Fibroblast of lung (primary cell): ENCODE measurements at regions not wholly inside any gene's neighbourhood (a gene's known extent, or its start where the extent isn't known, plus 50 kb on each side); places are given as distances from the start of the nearest gene placed in this dataset.

Experiments used
- DNase-seq, 2 donors: peaks; one replicate each; pipeline versions ENCODE4 v3.0.0 to v3.0.0-alpha.2; 2010; ENCODE audit warnings: low read depth in 2 of 2
- H2AFZ ChIP-seq: 2 replicates; pipeline ENCODE4 v1.5.1; 2012; ENCODE audit warnings: low read length, control low read depth, inconsistent platforms
- H3K27ac ChIP-seq: 2 replicates; pipeline ENCODE4 v1.5.1; 2011; ENCODE audit warnings: low read length, control low read depth; ENCODE audit not compliant: insufficient read depth
- H3K27me3 ChIP-seq: 2 replicates; pipeline ENCODE4 v1.5.1; 2011; ENCODE audit warnings: mild to moderate bottlenecking, low read length; ENCODE audit not compliant: control insufficient read depth, insufficient read depth
- H3K36me3 ChIP-seq: 2 replicates; pipeline ENCODE4 v1.5.1; 2011; ENCODE audit warnings: low read length; ENCODE audit not compliant: control insufficient read depth, insufficient read depth
- H3K4me1 ChIP-seq: 2 replicates; pipeline ENCODE4 v1.5.1; 2011; ENCODE audit warnings: low read length; ENCODE audit not compliant: control insufficient read depth, insufficient read depth; ENCODE audit errors: extremely low read depth
- H3K4me2 ChIP-seq: 2 replicates; pipeline ENCODE4 v1.5.1; 2011; ENCODE audit warnings: low read length, control low read depth; ENCODE audit not compliant: insufficient read depth; ENCODE audit errors: extremely low read depth
- H3K4me3 ChIP-seq, 4 experiments: fragments of 200-600 bp in 1 of 4; sonication (generic) in 1 of 4; replicated peaks in 1 of 4; 2 replicates each; pipeline ENCODE4 v1.5.1; 2011 to 2016; ENCODE audit warnings: low read length in 4 of 4, low read depth in 3 of 4, mild to moderate bottlenecking in 3 of 4, control low read depth in 2 of 4, inconsistent platforms in 1 of 4, mixed read lengths in 1 of 4; ENCODE audit not compliant: insufficient read depth in 1 of 4; ENCODE audit errors: control extremely low read depth in 1 of 4
- H3K79me2 ChIP-seq: 2 replicates; pipeline ENCODE4 v1.5.1; 2012; ENCODE audit warnings: mild to moderate bottlenecking, low read length, inconsistent platforms; ENCODE audit not compliant: control insufficient read depth, insufficient read depth
- H3K9ac ChIP-seq: 2 replicates; pipeline ENCODE4 v1.5.1; 2011; ENCODE audit warnings: mild to moderate bottlenecking, low read length, control low read depth; ENCODE audit not compliant: insufficient read depth
- H3K9me3 ChIP-seq: 2 replicates; pipeline ENCODE4 v1.5.1; 2012; ENCODE audit warnings: low read depth, low read length; ENCODE audit not compliant: control insufficient read depth, insufficient read depth
- H4K20me1 ChIP-seq: 2 replicates; pipeline ENCODE4 v1.5.1; 2011; ENCODE audit warnings: low read length; ENCODE audit not compliant: control insufficient read depth, insufficient read depth; ENCODE audit errors: extremely low read depth
- EZH2 ChIP-seq: IDR thresholded peaks from 2 replicates; pipeline ENCODE4 v1.5.1; 2012; ENCODE audit warnings: low read length, control low read depth, mild to moderate bottlenecking; ENCODE audit errors: missing control alignments
- TF ChIP-seq, protein P1 (sequence below), 2 donors: IDR thresholded peaks in 1 of 2; conservative IDR thresholded peaks in 1 of 2; 1 replicate in 1 of 2; 2 replicates in 1 of 2; pipeline ENCODE4 v1.5.1; 2011 to 2012; ENCODE audit warnings: low read length in 2 of 2, control low read depth in 1 of 2, inconsistent platforms in 1 of 2, low read depth in 1 of 2, mild to moderate bottlenecking in 1 of 2

DNA sequence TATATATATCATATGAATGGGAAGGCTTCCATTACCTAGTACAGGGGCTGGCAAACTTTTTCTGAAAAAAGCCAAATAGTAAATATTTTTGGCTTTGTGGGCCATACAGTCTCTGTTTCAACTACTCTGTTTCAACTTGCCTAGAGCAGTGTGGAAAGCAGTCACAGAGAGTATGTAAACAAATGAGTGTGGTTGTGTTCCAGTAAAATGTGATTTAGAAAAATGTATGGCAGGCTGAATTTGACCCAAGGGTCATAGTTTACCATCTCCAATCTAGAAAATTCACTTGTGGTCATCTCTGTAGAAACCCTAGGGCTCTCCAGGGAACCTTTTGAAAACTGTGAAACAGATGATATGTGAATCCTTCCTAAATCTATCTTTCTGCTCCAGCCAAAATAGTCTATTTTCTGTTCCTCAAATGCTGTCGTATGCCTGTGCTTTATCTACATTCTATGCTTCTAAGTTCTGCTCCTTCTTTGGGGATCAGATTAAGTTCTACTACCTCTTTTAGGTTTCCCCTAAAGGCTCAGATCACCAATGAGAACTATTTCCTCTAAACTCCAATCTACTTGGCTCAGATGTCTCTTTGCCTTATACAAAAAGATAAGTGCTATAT, 356.2 kb downstream of the METTL15 start:
- H3K27ac ChIP-seq: peak overlapping the region; percentile 64
- TF ChIP-seq, protein P1, sequence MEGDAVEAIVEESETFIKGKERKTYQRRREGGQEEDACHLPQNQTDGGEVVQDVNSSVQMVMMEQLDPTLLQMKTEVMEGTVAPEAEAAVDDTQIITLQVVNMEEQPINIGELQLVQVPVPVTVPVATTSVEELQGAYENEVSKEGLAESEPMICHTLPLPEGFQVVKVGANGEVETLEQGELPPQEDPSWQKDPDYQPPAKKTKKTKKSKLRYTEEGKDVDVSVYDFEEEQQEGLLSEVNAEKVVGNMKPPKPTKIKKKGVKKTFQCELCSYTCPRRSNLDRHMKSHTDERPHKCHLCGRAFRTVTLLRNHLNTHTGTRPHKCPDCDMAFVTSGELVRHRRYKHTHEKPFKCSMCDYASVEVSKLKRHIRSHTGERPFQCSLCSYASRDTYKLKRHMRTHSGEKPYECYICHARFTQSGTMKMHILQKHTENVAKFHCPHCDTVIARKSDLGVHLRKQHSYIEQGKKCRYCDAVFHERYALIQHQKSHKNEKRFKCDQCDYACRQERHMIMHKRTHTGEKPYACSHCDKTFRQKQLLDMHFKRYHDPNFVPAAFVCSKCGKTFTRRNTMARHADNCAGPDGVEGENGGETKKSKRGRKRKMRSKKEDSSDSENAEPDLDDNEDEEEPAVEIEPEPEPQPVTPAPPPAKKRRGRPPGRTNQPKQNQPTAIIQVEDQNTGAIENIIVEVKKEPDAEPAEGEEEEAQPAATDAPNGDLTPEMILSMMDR (conservative IDR thresholded peaks at IDR 0.05 in 1 of 2, IDR thresholded peaks at IDR 0.05 in 1 of 2; ENCODE audit: low read depth in 1 of 2, low read length in 2 of 2): no peak
- TF ChIP-seq EZH2: no peak
- peak overlapping the region; percentile 13 for H3K4me2 ChIP-seq
- H3K36me3 ChIP-seq: no peaks in the 10 kb centered on the region
- H3K4me3 ChIP-seq: no peak overlapping the region
- H3K27me3 ChIP-seq: no peaks in the 10 kb centered on the region
- no peak overlapping the region for H2AFZ ChIP-seq
- DNase-seq: peak; percentile 63 to 85
- H3K4me1 ChIP-seq: peaks cover 12% of the 10 kb centered on the region
- H3K79me2 ChIP-seq: no peaks in the 10 kb centered on the region
- no peaks in the 10 kb centered on the region for H4K20me1 ChIP-seq
- no peaks in the 10 kb centered on the region for H3K9me3 ChIP-seq
- H3K9ac ChIP-seq: peak overlapping the region; percentile 20

- no peak overlapping the region for H3K9ac ChIP-seq
- no peaks in the 10 kb centered on the region for H3K9me3 ChIP-seq
- no peaks in the 10 kb centered on the region for H3K79me2 ChIP-seq
- no peaks in the 10 kb centered on the region for H3K27me3 ChIP-seq
- no peak overlapping the region for H3K4me3 ChIP-seq
- no peak overlapping the region for H2AFZ ChIP-seq
- H3K4me2 ChIP-seq: no peak overlapping the region
- TF ChIP-seq EZH2: no peak
- TF ChIP-seq, protein P1 (conservative IDR thresholded peaks at IDR 0.05 in 1 of 2, IDR thresholded peaks at IDR 0.05 in 1 of 2; ENCODE audit: low read depth in 1 of 2, low read length in 2 of 2): peak in 1 of 2 donors; percentile 1
- peaks cover 12% of the 10 kb centered on the region for H3K4me1 ChIP-seq
- H3K27ac ChIP-seq: peak overlapping the region; percentile 64
- H4K20me1 ChIP-seq: no peaks in the 10 kb centered on the region
- H3K36me3 ChIP-seq: no peaks in the 10 kb centered on the region
- DNase-seq: peak; percentile 80 to 86
Measured at GRCh38 chr11:28463826-28464225, 355.6 kb downstream of the METTL15 start.

- H3K27me3 ChIP-seq: no peaks in the 10 kb centered on the region
- H3K9me3 ChIP-seq: no peaks in the 10 kb centered on the region
- H3K4me1 ChIP-seq: peaks cover 12% of the 10 kb centered on the region
- no peaks in the 10 kb centered on the region for H3K79me2 ChIP-seq
- H4K20me1 ChIP-seq: no peaks in the 10 kb centered on the region
- peak in 1 of 2 donors; percentile 63 for DNase-seq
- no peak overlapping the region for H3K9ac ChIP-seq
- TF ChIP-seq, protein P1 (conservative IDR thresholded peaks at IDR 0.05 in 1 of 2, IDR thresholded peaks at IDR 0.05 in 1 of 2; ENCODE audit: low read depth in 1 of 2, low read length in 2 of 2): no peak
- no peak for TF ChIP-seq EZH2
- H2AFZ ChIP-seq: no peak overlapping the region
- no peaks in the 10 kb centered on the region for H3K36me3 ChIP-seq
- peak overlapping the region; percentile 64 for H3K27ac ChIP-seq
- H3K4me2 ChIP-seq: no peak overlapping the region
- no peak overlapping the region for H3K4me3 ChIP-seq
Measured at GRCh38 chr11:28461846-28462245, 353.7 kb downstream of the METTL15 start.
